HL-60 (cell line): ENCODE measurements at regions not wholly inside any gene's neighbourhood (a gene's known extent, or its start where the extent isn't known, plus 50 kb on each side); places are given as distances from the start of the nearest gene placed in this dataset.

Experiments
- DNase-seq, 2 experiments: peaks; one replicate each; pipeline ENCODE4 v3.0.0-alpha.2; 2010 to 2020; ENCODE audit warnings: low read depth in 1 of 2, low spot score in 1 of 2
- H3K27ac ChIP-seq: fragments of 250-450 bp; sonication (Bioruptor Pico); replicated peaks from 2 replicates; pipeline ENCODE4 v1.5.1; 2020; ENCODE audit warnings: mild to moderate bottlenecking, moderate library complexity
- H3K27me3 ChIP-seq: fragments of 250-450 bp; sonication (Bioruptor Pico); 2 replicates; pipeline ENCODE4 v1.5.1; 2021; ENCODE audit warnings: mild to moderate bottlenecking, moderate library complexity; ENCODE audit not compliant: insufficient read depth, poor library complexity, severe bottlenecking
- H3K4me3 ChIP-seq: replicated peaks from 2 replicates; pipeline ENCODE4 v1.5.1; 2011; ENCODE audit warnings: mild to moderate bottlenecking, control low read depth, low read length; ENCODE audit not compliant: insufficient read depth
- GABPA ChIP-seq: IDR thresholded peaks from 2 replicates; pipeline ENCODE4 v1.6.1; 2012; ENCODE audit warnings: low read depth
- POLR2AphosphoS5 ChIP-seq: IDR thresholded peaks from 2 replicates; pipeline ENCODE4 v1.6.1; 2012; ENCODE audit warnings: low read depth
- REST ChIP-seq: IDR thresholded peaks from 2 replicates; pipeline ENCODE4 v1.6.1; 2012; ENCODE audit warnings: low read depth; ENCODE audit not compliant: insufficient replicate concordance
- SPI1 ChIP-seq: IDR thresholded peaks from 2 replicates; pipeline ENCODE4 v1.6.1; 2012; ENCODE audit warnings: low read depth, mild to moderate bottlenecking, borderline replicate concordance
- TF ChIP-seq, protein P1 (sequence below): IDR thresholded peaks from one replicate; pipeline ENCODE4 v1.5.1; 2011; ENCODE audit warnings: low read length, control low read depth, inconsistent platforms; ENCODE audit not compliant: insufficient read depth

GRCh38 chrX:142002471-142002870, 98.8 kb downstream of the MAGEC1 start:
- Histone ChIP-seq H3K27ac (no peak overlapping the region), H3K27me3 (no peaks in the 10 kb centered on the region), H3K4me3 (no peak overlapping the region)
- DNase-seq = no peak
- TF ChIP-seq SPI1 (no peak), REST (no peak), POLR2AphosphoS5 (no peak), GABPA (no peak)
- TF ChIP-seq, protein P1, sequence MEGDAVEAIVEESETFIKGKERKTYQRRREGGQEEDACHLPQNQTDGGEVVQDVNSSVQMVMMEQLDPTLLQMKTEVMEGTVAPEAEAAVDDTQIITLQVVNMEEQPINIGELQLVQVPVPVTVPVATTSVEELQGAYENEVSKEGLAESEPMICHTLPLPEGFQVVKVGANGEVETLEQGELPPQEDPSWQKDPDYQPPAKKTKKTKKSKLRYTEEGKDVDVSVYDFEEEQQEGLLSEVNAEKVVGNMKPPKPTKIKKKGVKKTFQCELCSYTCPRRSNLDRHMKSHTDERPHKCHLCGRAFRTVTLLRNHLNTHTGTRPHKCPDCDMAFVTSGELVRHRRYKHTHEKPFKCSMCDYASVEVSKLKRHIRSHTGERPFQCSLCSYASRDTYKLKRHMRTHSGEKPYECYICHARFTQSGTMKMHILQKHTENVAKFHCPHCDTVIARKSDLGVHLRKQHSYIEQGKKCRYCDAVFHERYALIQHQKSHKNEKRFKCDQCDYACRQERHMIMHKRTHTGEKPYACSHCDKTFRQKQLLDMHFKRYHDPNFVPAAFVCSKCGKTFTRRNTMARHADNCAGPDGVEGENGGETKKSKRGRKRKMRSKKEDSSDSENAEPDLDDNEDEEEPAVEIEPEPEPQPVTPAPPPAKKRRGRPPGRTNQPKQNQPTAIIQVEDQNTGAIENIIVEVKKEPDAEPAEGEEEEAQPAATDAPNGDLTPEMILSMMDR = no peak

- no peak for DNase-seq
- Histone ChIP-seq H3K27ac (no peak overlapping the region), H3K27me3 (no peaks in the 10 kb centered on the region), H3K4me3 (no peak overlapping the region)
- TF ChIP-seq SPI1 (no peak), REST (no peak), POLR2AphosphoS5 (no peak), GABPA (no peak)
- TF ChIP-seq, protein P1 = no peak
Observed at GRCh38 chrX:142001934-142002333, 98.2 kb downstream of the MAGEC1 start.

- Histone ChIP-seq H3K4me3 (no peak overlapping the region), H3K27ac (no peak overlapping the region), H3K27me3 (no peaks in the 10 kb centered on the region)
- no peak for DNase-seq
- TF ChIP-seq POLR2AphosphoS5 = no peak
- TF ChIP-seq, protein P1 = no peak
- TF ChIP-seq GABPA = no peak
- TF ChIP-seq REST = no peak
- no peak for TF ChIP-seq SPI1
Observed at GRCh38 chrX:141989815-141990214, 86.1 kb downstream of the MAGEC1 start.
